HCT116 (cell line): ENCODE measurements at regions not wholly inside any gene's neighbourhood (a gene's known extent, or its start where the extent isn't known, plus 50 kb on each side); places are given as distances from the start of the nearest gene placed in this dataset.

Source experiments
- ATAC-seq: fragments of 200-7000 bp; cut with Tn5 transposase; 2 replicates; pipeline ENCODE4 v1.9.1; 2020; ENCODE audit warnings: mild to moderate bottlenecking, moderate library complexity
- BruUV-seq: library from RNA; stranded (reverse); fragments of 400-500 nt; replicated peaks from 2 replicates; lab custom pipeline; 2021; lab: Mats Ljungman, UMichigan
- CTCF ChIA-PET: fragments of 300-600 bp; sonication (Branson Sonifier 250); formaldehyde crosslinking; loops from one replicate; lab custom pipeline; 2021; ENCODE audit warnings: antibody characterized with exemption; lab: Charles Lee
- POLR2A ChIA-PET: fragments of 300-600, 350-600 bp; sonication (Branson Sonifier 250); formaldehyde crosslinking; loops from one replicate; lab custom pipeline; 2021; ENCODE audit warnings: antibody characterized with exemption; lab: Charles Lee
- RAD21 ChIA-PET, 2 experiments: fragments of 300-600 bp; sonication (Branson Sonifier 250); formaldehyde crosslinking; loops; one replicate each; lab custom pipeline; 2023; ENCODE audit warnings: low total read pairs in 2 of 2; ENCODE audit not compliant: uncharacterized antibody in 2 of 2, unreplicated experiment in 2 of 2, low non-redundant PET in 1 of 2; lab: Charles Lee
- DNase-seq: peaks from one replicate; pipeline ENCODE4 v3.0.0-alpha.2; 2010; ENCODE audit warnings: low read depth, low spot score
- H2AFZ ChIP-seq: fragments of 200-600 bp; shearing (Covaris generic), sonication (generic); 2 replicates; pipeline ENCODE4 v1.6.1; 2017; ENCODE audit warnings: low read depth, mixed run types, mixed read lengths, antibody characterized with exemption, low read length; ENCODE audit not compliant: poor library complexity, severe bottlenecking
- H3K27ac ChIP-seq: 2 replicates; pipeline ENCODE4 v1.5.1; 2012; ENCODE audit warnings: low read depth, low read length
- H3K27me3 ChIP-seq: fragments of 200-600 bp; sonication (generic); 2 replicates; pipeline ENCODE4 v1.6.1; 2016; ENCODE audit warnings: mixed run types, low read length, mixed read lengths; ENCODE audit not compliant: insufficient read depth
- H3K36me3 ChIP-seq, 2 experiments: fragments of 200-500 bp in 1 of 2; fragments of 200-600 bp in 1 of 2; sonication (Bioruptor generic) in 1 of 2; sonication (generic) in 1 of 2; 2 replicates each; pipeline versions ENCODE4 v1.5.1 to v1.6.1; 2014 to 2016; ENCODE audit warnings: low read length in 2 of 2, inconsistent platforms in 1 of 2, mixed read lengths in 1 of 2, mixed run types in 1 of 2; ENCODE audit not compliant: insufficient read depth in 2 of 2, control insufficient read depth in 1 of 2
- H3K4me1 ChIP-seq, 2 experiments: fragments of 200-600 bp in 1 of 2; sonication (generic) in 1 of 2; 2 replicates each; pipeline versions ENCODE4 v1.5.1 to v1.6.1; 2012 to 2017; ENCODE audit warnings: low read length in 2 of 2, inconsistent platforms in 1 of 2, mild to moderate bottlenecking in 1 of 2, mixed read lengths in 1 of 2, mixed run types in 1 of 2, moderate library complexity in 1 of 2; ENCODE audit not compliant: insufficient read depth in 2 of 2, control insufficient read depth in 1 of 2
- H3K4me2 ChIP-seq: fragments of 200-600 bp; sonication (generic); 2 replicates; pipeline ENCODE4 v1.6.1; 2017; ENCODE audit warnings: mixed run types, low read length, mixed read lengths
- H3K4me3 ChIP-seq, 2 experiments: fragments of 200-600 bp in 1 of 2; sonication (generic) in 1 of 2; replicated peaks in 1 of 2; 2 replicates each; pipeline ENCODE4 v1.5.1; 2011 to 2016; ENCODE audit warnings: low read length in 2 of 2, control low read depth in 1 of 2, low read depth in 1 of 2, mild to moderate bottlenecking in 1 of 2, mixed read lengths in 1 of 2, mixed run types in 1 of 2
- H3K79me2 ChIP-seq: fragments of 200-600 bp; sonication (generic); 2 replicates; pipeline ENCODE4 v1.6.1; 2017; ENCODE audit warnings: mild to moderate bottlenecking, mixed run types, low read length, moderate library complexity, mixed read lengths; ENCODE audit not compliant: insufficient read depth
- H3K9ac ChIP-seq: fragments of 200-600 bp; sonication (generic); 2 replicates; pipeline ENCODE4 v1.6.1; 2016; ENCODE audit warnings: low read length, mixed read lengths
- H3K9me2 ChIP-seq: fragments of 200-600 bp; sonication (generic), shearing (Covaris generic); 2 replicates; pipeline ENCODE4 v1.6.1; 2017; ENCODE audit warnings: mixed run types, mild to moderate bottlenecking, moderate library complexity; ENCODE audit not compliant: insufficient read depth
- H3K9me3 ChIP-seq, 2 experiments: fragments of 200-500 bp in 1 of 2; fragments of 200-600 bp in 1 of 2; sonication (Bioruptor generic) in 1 of 2; sonication (generic) in 1 of 2; 2 replicates each; pipeline ENCODE4 v1.6.1; 2014 to 2017; ENCODE audit warnings: low read length in 2 of 2, mixed read lengths in 2 of 2, inconsistent platforms in 1 of 2, low read depth in 1 of 2, mild to moderate bottlenecking in 1 of 2, mixed run types in 1 of 2, moderate library complexity in 1 of 2; ENCODE audit not compliant: control insufficient read depth in 1 of 2, insufficient read depth in 1 of 2
- H4K20me1 ChIP-seq: fragments of 200-600 bp; sonication (generic), shearing (Covaris generic); 2 replicates; pipeline ENCODE4 v1.6.1; 2017; ENCODE audit warnings: mixed run types, mild to moderate bottlenecking, moderate library complexity; ENCODE audit not compliant: insufficient read depth
- CEBPB ChIP-seq: IDR thresholded peaks from 2 replicates; pipeline ENCODE4 v1.6.1; 2012; ENCODE audit warnings: low read depth
- EGR1 ChIP-seq: IDR thresholded peaks from 2 replicates; pipeline ENCODE4 v1.6.1; 2012; ENCODE audit warnings: low read depth
- ELF1 ChIP-seq: IDR thresholded peaks from 2 replicates; pipeline ENCODE4 v1.6.1; 2012; ENCODE audit warnings: low read depth, borderline replicate concordance
- EZH2phosphoT487 ChIP-seq: fragments of 200-600 bp; IDR thresholded peaks from 2 replicates; pipeline ENCODE4 v1.6.1; 2018; ENCODE audit warnings: antibody characterized with exemption, borderline replicate concordance
- POLR2AphosphoS5 ChIP-seq: IDR thresholded peaks from 2 replicates; pipeline ENCODE4 v1.6.1; 2011; ENCODE audit warnings: mild to moderate bottlenecking, low read depth, low read length, moderate library complexity
- SRF ChIP-seq: IDR thresholded peaks from 2 replicates; pipeline ENCODE4 v1.6.1; 2012; ENCODE audit warnings: low read depth
- ZFX ChIP-seq: fragments of 450-650 bp; IDR thresholded peaks from 2 replicates; pipeline ENCODE4 v1.6.1; 2017
- intact Hi-C: fragments of 100-400 bp; cut with micrococcal nuclease; formaldehyde crosslinking; loops from 2 replicates; pipeline ENCODE4 v1.10.0; 2022
- TF ChIP-seq, protein P1 (sequence below), 3 experiments: fragments of 200-600 bp in 1 of 3; sonication (generic) in 1 of 3; IDR thresholded peaks in 2 of 3; conservative IDR thresholded peaks in 1 of 3; 2 replicates each; pipeline ENCODE4 v1.5.1; 2012 to 2017; ENCODE audit warnings: low read depth in 2 of 3, low read length in 2 of 3, antibody characterized with exemption in 1 of 3, borderline replicate concordance in 1 of 3, control low read depth in 1 of 3, mild to moderate bottlenecking in 1 of 3, mixed read lengths in 1 of 3, mixed run types in 1 of 3, moderate library complexity in 1 of 3; ENCODE audit not compliant: insufficient read depth in 1 of 3
- TF ChIP-seq, protein P2 (sequence below): IDR thresholded peaks from 2 replicates; pipeline ENCODE4 v1.6.1; 2012; ENCODE audit warnings: low read depth
- TF ChIP-seq, protein P3 (sequence below): IDR thresholded peaks from 2 replicates; pipeline ENCODE4 v1.6.1; 2011; ENCODE audit warnings: mild to moderate bottlenecking, low read length, moderate library complexity; ENCODE audit not compliant: insufficient replicate concordance; ENCODE audit errors: extremely low read depth

DNA sequence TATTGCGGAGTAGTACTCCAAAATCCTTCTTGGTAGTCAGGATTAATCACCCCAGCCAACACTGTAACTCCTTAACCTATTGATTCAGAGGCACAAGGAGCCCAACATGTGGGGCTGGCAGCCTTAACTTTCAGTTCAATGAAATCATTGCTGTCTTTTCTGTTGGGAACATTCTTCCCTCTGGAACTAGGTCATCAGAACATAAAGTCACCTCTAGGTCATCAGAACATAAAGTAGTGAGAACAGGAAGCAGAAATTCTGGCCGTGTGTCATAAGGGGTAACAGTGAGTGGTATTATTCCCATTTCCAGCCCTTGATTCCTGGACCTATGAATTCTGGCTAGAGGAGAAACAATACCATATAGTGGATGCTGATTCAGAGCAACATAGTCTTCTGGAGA is 71.5 kb upstream of the TNIK start:
- Histone ChIP-seq H3K9me2 (no peaks in the 10 kb centered on the region), H3K9me3 (no peaks in the 10 kb centered on the region), H3K27ac (no peak overlapping the region), H3K4me2 (no peak overlapping the region), H3K9ac (no peak overlapping the region), H3K4me3 (no peak overlapping the region), H2AFZ (no peak overlapping the region), H3K79me2 (no peaks in the 10 kb centered on the region), H3K27me3 (no peaks in the 10 kb centered on the region), H4K20me1 (no peaks in the 10 kb centered on the region), H3K36me3 (no peaks in the 10 kb centered on the region), H3K4me1 (no peaks in the 10 kb centered on the region)
- ChIA-PET CTCF (no interaction called here), RAD21 (no interaction called here), POLR2A (no interaction called here)
- intact Hi-C loops = no loop called here
- ATAC-seq (no peak), DNase-seq (no peak)
- no peak for TF ChIP-seq POLR2AphosphoS5
- BruUV-seq = no TSS peak

DNA sequence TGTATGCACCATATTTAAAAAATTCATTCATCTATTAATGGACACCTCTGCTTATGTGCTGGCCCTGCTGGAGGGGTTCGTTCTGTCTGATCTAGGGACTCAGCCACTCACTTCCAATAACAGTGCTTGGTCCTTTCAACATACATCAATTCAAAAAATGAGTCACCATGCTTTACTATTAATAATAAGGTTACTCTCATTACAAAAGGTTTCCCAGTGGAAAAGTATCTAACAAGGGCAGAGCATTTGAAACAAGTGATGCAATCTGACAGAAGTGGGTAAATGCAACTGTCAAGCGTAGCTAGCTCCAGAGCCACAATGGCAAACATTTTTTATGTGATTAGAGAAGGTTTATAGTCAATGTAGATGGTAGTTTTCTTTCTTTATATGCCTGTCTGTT is 67.9 kb upstream of the TNIK start:
- H2AFZ ChIP-seq = no peak overlapping the region
- H3K4me3 ChIP-seq = no peak overlapping the region
- no peak overlapping the region for H3K27ac ChIP-seq
- peaks cover 5 to 15% of the 10 kb centered on the region in 2 experiments for H3K4me1 ChIP-seq
- no peak for ATAC-seq
- no peak for TF ChIP-seq SRF
- TF ChIP-seq, protein P1, sequence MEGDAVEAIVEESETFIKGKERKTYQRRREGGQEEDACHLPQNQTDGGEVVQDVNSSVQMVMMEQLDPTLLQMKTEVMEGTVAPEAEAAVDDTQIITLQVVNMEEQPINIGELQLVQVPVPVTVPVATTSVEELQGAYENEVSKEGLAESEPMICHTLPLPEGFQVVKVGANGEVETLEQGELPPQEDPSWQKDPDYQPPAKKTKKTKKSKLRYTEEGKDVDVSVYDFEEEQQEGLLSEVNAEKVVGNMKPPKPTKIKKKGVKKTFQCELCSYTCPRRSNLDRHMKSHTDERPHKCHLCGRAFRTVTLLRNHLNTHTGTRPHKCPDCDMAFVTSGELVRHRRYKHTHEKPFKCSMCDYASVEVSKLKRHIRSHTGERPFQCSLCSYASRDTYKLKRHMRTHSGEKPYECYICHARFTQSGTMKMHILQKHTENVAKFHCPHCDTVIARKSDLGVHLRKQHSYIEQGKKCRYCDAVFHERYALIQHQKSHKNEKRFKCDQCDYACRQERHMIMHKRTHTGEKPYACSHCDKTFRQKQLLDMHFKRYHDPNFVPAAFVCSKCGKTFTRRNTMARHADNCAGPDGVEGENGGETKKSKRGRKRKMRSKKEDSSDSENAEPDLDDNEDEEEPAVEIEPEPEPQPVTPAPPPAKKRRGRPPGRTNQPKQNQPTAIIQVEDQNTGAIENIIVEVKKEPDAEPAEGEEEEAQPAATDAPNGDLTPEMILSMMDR (IDR thresholded peaks at IDR 0.05 in 2 of 3, conservative IDR thresholded peaks at IDR 0.05 in 1 of 3; ENCODE audit: borderline replicate concordance in 1 of 3, insufficient read depth in 1 of 3, low read depth in 2 of 3, low read length in 2 of 3) = no peak
- TF ChIP-seq ZFX = no peak
- no peak for TF ChIP-seq EZH2phosphoT487
- TF ChIP-seq, protein P2, sequence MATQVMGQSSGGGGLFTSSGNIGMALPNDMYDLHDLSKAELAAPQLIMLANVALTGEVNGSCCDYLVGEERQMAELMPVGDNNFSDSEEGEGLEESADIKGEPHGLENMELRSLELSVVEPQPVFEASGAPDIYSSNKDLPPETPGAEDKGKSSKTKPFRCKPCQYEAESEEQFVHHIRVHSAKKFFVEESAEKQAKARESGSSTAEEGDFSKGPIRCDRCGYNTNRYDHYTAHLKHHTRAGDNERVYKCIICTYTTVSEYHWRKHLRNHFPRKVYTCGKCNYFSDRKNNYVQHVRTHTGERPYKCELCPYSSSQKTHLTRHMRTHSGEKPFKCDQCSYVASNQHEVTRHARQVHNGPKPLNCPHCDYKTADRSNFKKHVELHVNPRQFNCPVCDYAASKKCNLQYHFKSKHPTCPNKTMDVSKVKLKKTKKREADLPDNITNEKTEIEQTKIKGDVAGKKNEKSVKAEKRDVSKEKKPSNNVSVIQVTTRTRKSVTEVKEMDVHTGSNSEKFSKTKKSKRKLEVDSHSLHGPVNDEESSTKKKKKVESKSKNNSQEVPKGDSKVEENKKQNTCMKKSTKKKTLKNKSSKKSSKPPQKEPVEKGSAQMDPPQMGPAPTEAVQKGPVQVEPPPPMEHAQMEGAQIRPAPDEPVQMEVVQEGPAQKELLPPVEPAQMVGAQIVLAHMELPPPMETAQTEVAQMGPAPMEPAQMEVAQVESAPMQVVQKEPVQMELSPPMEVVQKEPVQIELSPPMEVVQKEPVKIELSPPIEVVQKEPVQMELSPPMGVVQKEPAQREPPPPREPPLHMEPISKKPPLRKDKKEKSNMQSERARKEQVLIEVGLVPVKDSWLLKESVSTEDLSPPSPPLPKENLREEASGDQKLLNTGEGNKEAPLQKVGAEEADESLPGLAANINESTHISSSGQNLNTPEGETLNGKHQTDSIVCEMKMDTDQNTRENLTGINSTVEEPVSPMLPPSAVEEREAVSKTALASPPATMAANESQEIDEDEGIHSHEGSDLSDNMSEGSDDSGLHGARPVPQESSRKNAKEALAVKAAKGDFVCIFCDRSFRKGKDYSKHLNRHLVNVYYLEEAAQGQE = no peak
- TF ChIP-seq, protein P3, sequence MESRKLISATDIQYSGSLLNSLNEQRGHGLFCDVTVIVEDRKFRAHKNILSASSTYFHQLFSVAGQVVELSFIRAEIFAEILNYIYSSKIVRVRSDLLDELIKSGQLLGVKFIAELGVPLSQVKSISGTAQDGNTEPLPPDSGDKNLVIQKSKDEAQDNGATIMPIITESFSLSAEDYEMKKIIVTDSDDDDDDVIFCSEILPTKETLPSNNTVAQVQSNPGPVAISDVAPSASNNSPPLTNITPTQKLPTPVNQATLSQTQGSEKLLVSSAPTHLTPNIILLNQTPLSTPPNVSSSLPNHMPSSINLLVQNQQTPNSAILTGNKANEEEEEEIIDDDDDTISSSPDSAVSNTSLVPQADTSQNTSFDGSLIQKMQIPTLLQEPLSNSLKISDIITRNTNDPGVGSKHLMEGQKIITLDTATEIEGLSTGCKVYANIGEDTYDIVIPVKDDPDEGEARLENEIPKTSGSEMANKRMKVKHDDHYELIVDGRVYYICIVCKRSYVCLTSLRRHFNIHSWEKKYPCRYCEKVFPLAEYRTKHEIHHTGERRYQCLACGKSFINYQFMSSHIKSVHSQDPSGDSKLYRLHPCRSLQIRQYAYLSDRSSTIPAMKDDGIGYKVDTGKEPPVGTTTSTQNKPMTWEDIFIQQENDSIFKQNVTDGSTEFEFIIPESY = no peak
- no peak for TF ChIP-seq POLR2AphosphoS5
- TF ChIP-seq EGR1 = no peak
- no peak for TF ChIP-seq CEBPB
- TF ChIP-seq ELF1 = no peak
- TF ChIP-seq, all 23 proteins: peak for 0
- no peaks in the 10 kb centered on the region for H3K9me2 ChIP-seq
- no peaks in the 10 kb centered on the region for H3K36me3 ChIP-seq
- intact Hi-C loops = no loop called here
- ChIA-PET CTCF (interaction anchor here (0.9 kb wide), 1 partner anchor 10 kb away, joined by 3 read pairs; no protein-coding TSS in a partner anchor), RAD21 (no interaction called here), POLR2A (no interaction called here)
- H3K4me2 ChIP-seq = no peak overlapping the region
- H3K79me2 ChIP-seq = no peaks in the 10 kb centered on the region
- H3K27me3 ChIP-seq = no peaks in the 10 kb centered on the region
- H4K20me1 ChIP-seq = no peaks in the 10 kb centered on the region
- no TSS peak for BruUV-seq
- no peak overlapping the region for H3K9ac ChIP-seq
- H3K9me3 ChIP-seq = no peaks in the 10 kb centered on the region
- no peak for DNase-seq
